ENCODE measurements at regions not wholly inside any gene's neighbourhood (a gene's known extent, or its start where the extent isn't known, plus 50 kb on each side); places are given as distances from the start of the nearest gene placed in this dataset.

GRCh38 chr2:204340511-204340910 lies 204.8 kb upstream of the PARD3B start:
- no peak for TF ChIP-seq CTCF (IDR thresholded peaks at IDR 0.05)
- no peak for TF ChIP-seq POLR2A (IDR thresholded peaks at IDR 0.05)

Measured in uterus (tissue), 2 donors.